Loucy (cell line): ENCODE measurements at regions not wholly inside any gene's neighbourhood (a gene's known extent, or its start where the extent isn't known, plus 50 kb on each side); places are given as distances from the start of the nearest gene placed in this dataset.

Experiments used
- EZH2phosphoT487 ChIP-seq: fragments of 200-600 bp; IDR thresholded peaks from 2 replicates; pipeline ENCODE4 v1.6.1; 2018; ENCODE audit warnings: antibody characterized with exemption, mild to moderate bottlenecking, moderate library complexity, borderline replicate concordance
- TF ChIP-seq, protein P1 (sequence below): fragments of 200-600 bp; sonication (generic); conservative IDR thresholded peaks from 2 replicates; pipeline ENCODE4 v1.5.1; 2014; ENCODE audit warnings: mild to moderate bottlenecking, antibody characterized with exemption, low read length

DNA sequence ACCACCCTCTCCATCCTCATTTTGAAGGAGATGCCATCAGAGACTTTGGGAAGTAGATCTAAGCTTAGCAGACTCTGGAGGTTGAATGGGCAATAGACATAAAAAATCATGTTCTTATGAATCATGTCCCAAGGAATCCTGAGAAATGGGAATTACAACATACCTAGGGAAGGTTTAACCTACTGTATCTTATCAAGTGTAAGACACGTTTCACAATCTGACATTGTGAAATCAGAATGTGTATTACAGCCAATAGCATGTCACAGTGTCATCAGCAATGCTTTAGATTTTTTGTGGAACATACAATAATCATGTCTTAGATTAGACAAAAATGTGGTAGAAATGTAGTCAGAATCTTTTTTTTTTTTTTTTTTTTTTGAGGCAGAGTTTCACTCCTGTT, 332.4 kb upstream of the TLE3 start:
- TF ChIP-seq, protein P1, sequence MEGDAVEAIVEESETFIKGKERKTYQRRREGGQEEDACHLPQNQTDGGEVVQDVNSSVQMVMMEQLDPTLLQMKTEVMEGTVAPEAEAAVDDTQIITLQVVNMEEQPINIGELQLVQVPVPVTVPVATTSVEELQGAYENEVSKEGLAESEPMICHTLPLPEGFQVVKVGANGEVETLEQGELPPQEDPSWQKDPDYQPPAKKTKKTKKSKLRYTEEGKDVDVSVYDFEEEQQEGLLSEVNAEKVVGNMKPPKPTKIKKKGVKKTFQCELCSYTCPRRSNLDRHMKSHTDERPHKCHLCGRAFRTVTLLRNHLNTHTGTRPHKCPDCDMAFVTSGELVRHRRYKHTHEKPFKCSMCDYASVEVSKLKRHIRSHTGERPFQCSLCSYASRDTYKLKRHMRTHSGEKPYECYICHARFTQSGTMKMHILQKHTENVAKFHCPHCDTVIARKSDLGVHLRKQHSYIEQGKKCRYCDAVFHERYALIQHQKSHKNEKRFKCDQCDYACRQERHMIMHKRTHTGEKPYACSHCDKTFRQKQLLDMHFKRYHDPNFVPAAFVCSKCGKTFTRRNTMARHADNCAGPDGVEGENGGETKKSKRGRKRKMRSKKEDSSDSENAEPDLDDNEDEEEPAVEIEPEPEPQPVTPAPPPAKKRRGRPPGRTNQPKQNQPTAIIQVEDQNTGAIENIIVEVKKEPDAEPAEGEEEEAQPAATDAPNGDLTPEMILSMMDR = no peak
- TF ChIP-seq EZH2phosphoT487 = no peak
